ENCODE measurements at regions not wholly inside any gene's neighbourhood (a gene's known extent, or its start where the extent isn't known, plus 50 kb on each side); places are given as distances from the start of the nearest gene placed in this dataset.

DNA sequence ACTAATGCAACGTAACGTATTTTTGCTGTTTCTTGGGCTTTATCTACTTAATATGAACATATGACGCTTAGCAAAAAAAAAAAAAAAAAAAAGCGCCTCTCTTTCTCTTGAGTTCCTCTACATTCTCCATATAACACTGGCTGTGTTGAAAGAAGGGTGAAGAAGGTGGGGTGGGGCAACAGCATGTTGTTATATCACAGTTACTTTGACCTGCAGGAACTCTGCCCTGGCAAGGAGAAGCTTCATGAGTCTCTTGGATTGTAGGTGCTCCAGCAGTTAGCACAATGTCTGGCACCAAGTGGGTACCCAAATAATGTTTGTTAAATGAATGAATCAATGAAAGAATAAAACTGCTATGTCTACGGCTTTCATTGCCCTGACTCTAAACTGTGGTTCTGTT lies 162.6 kb downstream of the ATG4C start:
- Histone ChIP-seq H3K9ac (ENCODE audit: insufficient read depth in 1 of 2, low read depth in 2 of 2, low read length in 2 of 2) (no peak overlapping the region), H2AFZ (ENCODE audit: low read depth, low read length) (no peak overlapping the region), H3K4me3 (no peak overlapping the region), H3K79me2 (ENCODE audit: control insufficient read depth, insufficient read depth, low read length) (no peaks in the 10 kb centered on the region), H3K4me2 (ENCODE audit: insufficient read depth, low read length) (no peak overlapping the region), H3K9me1 (ENCODE audit: control insufficient read depth, insufficient read depth, low read length) (no peaks in the 10 kb centered on the region), H3K4me1 (replicated peaks in 1 of 2; ENCODE audit: control insufficient read depth in 2 of 2, insufficient read depth in 2 of 2, low read length in 2 of 2) (no peaks in the 10 kb centered on the region), H4K20me1 (replicated peaks; ENCODE audit: control insufficient read depth, insufficient read depth, low read length) (no peaks in the 10 kb centered on the region), H3K27me3 (ENCODE audit: control insufficient read depth in 2 of 2, insufficient read depth in 2 of 2, low read length in 2 of 2) (peaks cover 7% of the 10 kb centered on the region in 2 experiments; a peak in 3 of 5 replicates), H3K27ac (ENCODE audit: extremely low read depth, low read depth, low read length) (no peak overlapping the region), H3K36me3 (ENCODE audit: control insufficient read depth, insufficient read depth, low read length) (no peaks in the 10 kb centered on the region), H3K9me3 (replicated peaks; ENCODE audit: control insufficient read depth, insufficient read depth, low read depth, low read length) (no peaks in the 10 kb centered on the region)
- CTCF ChIA-PET (ENCODE audit: low intra/inter-chr PET ratio): no interaction called here
- TF ChIP-seq, protein P1, sequence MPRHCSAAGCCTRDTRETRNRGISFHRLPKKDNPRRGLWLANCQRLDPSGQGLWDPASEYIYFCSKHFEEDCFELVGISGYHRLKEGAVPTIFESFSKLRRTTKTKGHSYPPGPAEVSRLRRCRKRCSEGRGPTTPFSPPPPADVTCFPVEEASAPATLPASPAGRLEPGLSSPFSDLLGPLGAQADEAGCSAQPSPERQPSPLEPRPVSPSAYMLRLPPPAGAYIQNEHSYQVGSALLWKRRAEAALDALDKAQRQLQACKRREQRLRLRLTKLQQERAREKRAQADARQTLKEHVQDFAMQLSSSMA (CRISPR knock-in tag; IDR thresholded peaks at IDR 0.05): no peak
- no peak for TF ChIP-seq CBX1 (IDR thresholded peaks at IDR 0.05; ENCODE audit: low read depth)
- no peak for TF ChIP-seq CEBPB (tag; IDR thresholded peaks at IDR 0.05)
- no peak for TF ChIP-seq RBM34 (IDR thresholded peaks at IDR 0.05; ENCODE audit: borderline replicate concordance, insufficient read depth, low read length)
- no TSS peak for BruUV-seq (replicated peaks)
- 0% methylated on average over 2 of the region's 5 CpGs for WGBS (ENCODE audit: insufficient coverage, low coverage, missing lambda C conversion rate)
- FAIRE-seq (no peak), ATAC-seq (no peak), DNase-seq (ENCODE audit: extremely low read depth in 1 of 4, low spot score in 3 of 4) (no peak)
- in situ Hi-C loops (cut with MboI) (no loop called here), intact Hi-C loops (cut with micrococcal nuclease) (no loop called here)
- POLR2A ChIA-PET: no interaction called here

DNA sequence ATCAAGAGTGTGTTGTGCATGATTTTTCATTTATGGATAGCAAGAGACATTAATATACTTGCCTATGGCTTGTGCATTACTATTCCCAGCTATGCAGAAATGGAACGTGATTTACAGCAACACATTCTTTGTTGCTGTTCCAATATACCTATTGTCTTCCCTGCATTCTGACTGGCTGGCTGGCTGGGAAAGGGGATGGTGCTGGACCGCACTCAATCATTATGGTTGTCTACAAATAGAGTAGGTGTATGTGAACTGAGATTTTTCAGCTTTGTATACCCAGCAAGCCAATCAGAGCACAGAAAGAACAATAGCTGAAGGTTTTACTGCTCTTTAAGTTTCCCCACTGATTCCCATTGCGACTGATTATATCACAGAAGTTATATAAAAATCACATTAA lies 167.5 kb downstream of the ATG4C start:
- intact Hi-C loops (cut with micrococcal nuclease) (no loop called here), in situ Hi-C loops (cut with MboI) (no loop called here)
- Histone ChIP-seq H3K27me3 (ENCODE audit: control insufficient read depth in 2 of 2, insufficient read depth in 2 of 2, low read length in 2 of 2) (peaks cover 4 to 8% of the 10 kb centered on the region in 2 experiments; a peak in 2 of 5 replicates), H3K79me2 (ENCODE audit: control insufficient read depth, insufficient read depth, low read length) (no peaks in the 10 kb centered on the region), H3K9me3 (replicated peaks; ENCODE audit: control insufficient read depth, insufficient read depth, low read depth, low read length) (no peaks in the 10 kb centered on the region), H3K4me3 (no peak overlapping the region), H3K4me1 (replicated peaks in 1 of 2; ENCODE audit: control insufficient read depth in 2 of 2, insufficient read depth in 2 of 2, low read length in 2 of 2) (no peaks in the 10 kb centered on the region), H3K27ac (ENCODE audit: extremely low read depth, low read depth, low read length) (no peak overlapping the region), H3K9ac (ENCODE audit: insufficient read depth in 1 of 2, low read depth in 2 of 2, low read length in 2 of 2) (no peak overlapping the region), H3K4me2 (ENCODE audit: insufficient read depth, low read length) (no peak overlapping the region), H3K9me1 (ENCODE audit: control insufficient read depth, insufficient read depth, low read length) (no peaks in the 10 kb centered on the region), H4K20me1 (replicated peaks; ENCODE audit: control insufficient read depth, insufficient read depth, low read length) (no peaks in the 10 kb centered on the region), H3K36me3 (ENCODE audit: control insufficient read depth, insufficient read depth, low read length) (no peaks in the 10 kb centered on the region), H2AFZ (ENCODE audit: low read depth, low read length) (no peak overlapping the region)
- ATAC-seq (no peak), DNase-seq (ENCODE audit: extremely low read depth in 1 of 4, low spot score in 3 of 4) (no peak), FAIRE-seq (no peak)
- TF ChIP-seq ZNF282 (CRISPR knock-in tag; IDR thresholded peaks at IDR 0.05): no peak
- TF ChIP-seq SUPT5H (IDR thresholded peaks at IDR 0.05): no peak
- TF ChIP-seq PTRF (tag; IDR thresholded peaks at IDR 0.05): no peak
- TF ChIP-seq ADNP (tag; IDR thresholded peaks at IDR 0.05): no peak
- TF ChIP-seq ZNF436 (CRISPR knock-in tag; IDR thresholded peaks at IDR 0.05): no peak
- no peak for TF ChIP-seq CBX1 (IDR thresholded peaks at IDR 0.05; ENCODE audit: low read depth)
- TF ChIP-seq, protein P2, sequence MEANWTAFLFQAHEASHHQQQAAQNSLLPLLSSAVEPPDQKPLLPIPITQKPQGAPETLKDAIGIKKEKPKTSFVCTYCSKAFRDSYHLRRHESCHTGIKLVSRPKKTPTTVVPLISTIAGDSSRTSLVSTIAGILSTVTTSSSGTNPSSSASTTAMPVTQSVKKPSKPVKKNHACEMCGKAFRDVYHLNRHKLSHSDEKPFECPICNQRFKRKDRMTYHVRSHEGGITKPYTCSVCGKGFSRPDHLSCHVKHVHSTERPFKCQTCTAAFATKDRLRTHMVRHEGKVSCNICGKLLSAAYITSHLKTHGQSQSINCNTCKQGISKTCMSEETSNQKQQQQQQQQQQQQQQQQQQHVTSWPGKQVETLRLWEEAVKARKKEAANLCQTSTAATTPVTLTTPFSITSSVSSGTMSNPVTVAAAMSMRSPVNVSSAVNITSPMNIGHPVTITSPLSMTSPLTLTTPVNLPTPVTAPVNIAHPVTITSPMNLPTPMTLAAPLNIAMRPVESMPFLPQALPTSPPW (CRISPR knock-in tag; IDR thresholded peaks at IDR 0.05): no peak
- TF ChIP-seq ZNF780A (CRISPR knock-in tag; IDR thresholded peaks at IDR 0.05): no peak
- no peak for TF ChIP-seq RFX7 (CRISPR knock-in tag; IDR thresholded peaks at IDR 0.05)
- TF ChIP-seq GTF2E2 (tag; IDR thresholded peaks at IDR 0.05): no peak
- 2% methylated on average over 3 of the region's 3 CpGs for WGBS (ENCODE audit: insufficient coverage, low coverage, missing lambda C conversion rate)
- ChIA-PET CTCF (ENCODE audit: low intra/inter-chr PET ratio) (no interaction called here), POLR2A (no interaction called here)
- no TSS peak for BruUV-seq (replicated peaks)

All from K562 (cell line).